H1 (cell line): ENCODE measurements at regions not wholly inside any gene's neighbourhood (a gene's known extent, or its start where the extent isn't known, plus 50 kb on each side); places are given as distances from the start of the nearest gene placed in this dataset.

ENCODE experiments used
- CTCF ChIA-PET: fragments of 300-600 bp; sonication (Branson Sonifier 250); formaldehyde crosslinking; loops from one replicate; lab custom pipeline; 2021; ENCODE audit not compliant: partially characterized antibody; lab: Charles Lee
- POLR2A ChIA-PET: fragments of 300-600 bp; sonication (Branson Sonifier 250); formaldehyde crosslinking; loops from one replicate; lab custom pipeline; 2021; ENCODE audit warnings: inconsistent platforms; ENCODE audit not compliant: partially characterized antibody; lab: Charles Lee
- DNase-seq, 2 experiments: peaks; one replicate each; pipeline versions ENCODE4 v3.0.0 to v3.0.0-alpha.2; 2010 to 2022; ENCODE audit warnings: low spot score in 2 of 2, low read depth in 1 of 2, mixed read lengths in 1 of 2
- FAIRE-seq: peaks from 2 replicates; lab custom pipeline; 2011; peaks lifted over from hg19 to GRCh38; lab: Jason Lieb, UNC
- H2AFZ ChIP-seq: 2 replicates; pipeline ENCODE4 v1.8.1; 2012; ENCODE audit warnings: low read length, inconsistent platforms
- H2AK5ac ChIP-seq: 2 replicates; pipeline ENCODE4 v1.6.1; 2013; ENCODE audit warnings: low read depth, low read length
- H2BK120ac ChIP-seq: replicated peaks from 2 replicates; pipeline ENCODE3; 2013; ENCODE audit warnings: low read depth, low read length, inconsistent platforms
- H2BK12ac ChIP-seq: 2 replicates; pipeline ENCODE4 v1.6.1; 2013; ENCODE audit warnings: low read depth, low read length
- H2BK15ac ChIP-seq: 2 replicates; pipeline ENCODE4 v1.6.1; 2013; ENCODE audit warnings: low read length
- H2BK20ac ChIP-seq: 2 replicates; pipeline ENCODE4 v1.6.1; 2013; ENCODE audit warnings: low read length
- H2BK5ac ChIP-seq: 2 replicates; pipeline ENCODE4 v1.6.1; 2013; ENCODE audit warnings: low read depth, low read length
- H3K14ac ChIP-seq: 2 replicates; pipeline ENCODE4 v1.6.1; 2013; ENCODE audit warnings: inconsistent platforms; ENCODE audit not compliant: insufficient read length
- H3K18ac ChIP-seq: 2 replicates; pipeline ENCODE4 v1.6.1; 2013; ENCODE audit warnings: low read length; ENCODE audit errors: extremely low read depth
- H3K23ac ChIP-seq: 2 replicates; pipeline ENCODE4 v1.6.1; 2013; ENCODE audit warnings: inconsistent platforms; ENCODE audit not compliant: insufficient read length
- H3K23me2 ChIP-seq: 2 replicates; pipeline ENCODE4 v1.6.1; 2013; ENCODE audit warnings: low read depth, low read length
- H3K27ac ChIP-seq: 2 replicates; pipeline ENCODE4 v1.6.1; 2011; ENCODE audit warnings: low read depth, low read length, inconsistent platforms
- H3K27me3 ChIP-seq, 4 experiments: replicated peaks in 1 of 4; 1 replicate in 1 of 4; 2 replicates in 3 of 4; pipeline versions ENCODE4 v1.6.1 to v1.8.1; 2011 to 2013; ENCODE audit warnings: low read length in 3 of 4, mild to moderate bottlenecking in 3 of 4, inconsistent platforms in 2 of 4, mixed read lengths in 2 of 4, moderate library complexity in 1 of 4; ENCODE audit not compliant: control insufficient read depth in 3 of 4, insufficient read depth in 3 of 4; ENCODE audit errors: extremely low read depth in 1 of 4
- H3K36me3 ChIP-seq, 4 experiments: 2 replicates each; pipeline versions ENCODE4 v1.6.1 to v1.8.1; 2011 to 2013; ENCODE audit warnings: mild to moderate bottlenecking in 4 of 4, low read length in 3 of 4, moderate library complexity in 2 of 4, control low read depth in 1 of 4, inconsistent platforms in 1 of 4; ENCODE audit not compliant: insufficient read depth in 4 of 4, control insufficient read depth in 2 of 4
- H3K4ac ChIP-seq: replicated peaks from 2 replicates; pipeline ENCODE3; 2013; ENCODE audit warnings: low read length, low read depth, mixed read lengths, inconsistent platforms; ENCODE audit not compliant: insufficient read length
- H3K4me1 ChIP-seq, 4 experiments: replicated peaks in 1 of 4; 1 replicate in 1 of 4; 2 replicates in 3 of 4; pipeline versions ENCODE4 v1.6.1 to v1.8.1; 2011 to 2013; ENCODE audit warnings: low read length in 3 of 4, inconsistent platforms in 2 of 4, mixed read lengths in 1 of 4; ENCODE audit not compliant: insufficient read depth in 4 of 4, control insufficient read depth in 3 of 4
- H3K4me2 ChIP-seq, 2 experiments: 2 replicates each; pipeline versions ENCODE4 v1.6.1 to v1.8.1; 2011 to 2013; ENCODE audit warnings: low read depth in 2 of 2, low read length in 2 of 2, control low read depth in 1 of 2, inconsistent platforms in 1 of 2, mild to moderate bottlenecking in 1 of 2; ENCODE audit not compliant: insufficient read depth in 1 of 2
- H3K4me3 ChIP-seq, 4 experiments: fragments of 200-600, 300-600 bp in 1 of 4; sonication (generic), shearing (Covaris generic), sonication (Bioruptor Twin) in 1 of 4; 2 replicates each; pipeline versions ENCODE4 v1.5.1 to v1.8.1; 2011 to 2016; ENCODE audit warnings: low read length in 4 of 4, low read depth in 3 of 4, control low read depth in 2 of 4, inconsistent platforms in 2 of 4, mild to moderate bottlenecking in 2 of 4, mixed read lengths in 1 of 4, moderate library complexity in 1 of 4; ENCODE audit not compliant: insufficient read depth in 2 of 4; ENCODE audit errors: extremely low read depth in 1 of 4
- H3K56ac ChIP-seq: replicated peaks from 2 replicates; pipeline ENCODE3; 2013; ENCODE audit warnings: low read depth, mild to moderate bottlenecking, mixed read lengths, low read length, inconsistent platforms; ENCODE audit not compliant: insufficient read length
- H3K79me1 ChIP-seq: 2 replicates; pipeline ENCODE4 v1.6.1; 2013; ENCODE audit warnings: low read depth, low read length, control low read depth
- H3K79me2 ChIP-seq, 2 experiments: 2 replicates each; pipeline versions ENCODE4 v1.6.1 to v1.8.1; 2012 to 2013; ENCODE audit warnings: low read length in 2 of 2, mild to moderate bottlenecking in 2 of 2, inconsistent platforms in 1 of 2; ENCODE audit not compliant: insufficient read depth in 2 of 2, control insufficient read depth in 1 of 2
- H3K9ac ChIP-seq, 4 experiments: replicated peaks in 1 of 4; 1 replicate in 1 of 4; 2 replicates in 3 of 4; pipeline versions ENCODE4 v1.6.1 to v1.8.1; 2011 to 2013; ENCODE audit warnings: low read depth in 3 of 4, low read length in 3 of 4, control low read depth in 2 of 4, mild to moderate bottlenecking in 2 of 4, moderate library complexity in 2 of 4, inconsistent platforms in 1 of 4; ENCODE audit errors: extremely low read depth in 1 of 4
- H3K9me3 ChIP-seq, 2 experiments: 2 replicates each; pipeline versions ENCODE4 v1.6.1 to v1.8.1; 2012 to 2013; ENCODE audit warnings: mild to moderate bottlenecking in 2 of 2, moderate library complexity in 2 of 2, control low read depth in 1 of 2, inconsistent platforms in 1 of 2, low read depth in 1 of 2, low read length in 1 of 2, mixed read lengths in 1 of 2; ENCODE audit not compliant: insufficient read depth in 2 of 2
- H4K20me1 ChIP-seq, 2 experiments: replicated peaks in 1 of 2; 2 replicates each; pipeline versions ENCODE3 to v1.8.1; 2011 to 2013; ENCODE audit warnings: inconsistent platforms in 2 of 2, low read length in 2 of 2, mild to moderate bottlenecking in 1 of 2; ENCODE audit not compliant: insufficient read depth in 2 of 2, control insufficient read depth in 1 of 2
- H4K5ac ChIP-seq: 2 replicates; pipeline ENCODE4 v1.6.1; 2013; ENCODE audit warnings: low read length, low read depth, mixed read lengths, inconsistent platforms; ENCODE audit not compliant: insufficient read length
- H4K8ac ChIP-seq: 2 replicates; pipeline ENCODE4 v1.8.0; 2013; ENCODE audit warnings: mild to moderate bottlenecking, moderate library complexity, low read length, inconsistent platforms; ENCODE audit not compliant: insufficient read depth; ENCODE audit errors: extremely low read depth
- H4K91ac ChIP-seq: replicated peaks from 2 replicates; pipeline ENCODE3; 2013; ENCODE audit warnings: low read length, mixed read lengths, inconsistent platforms; ENCODE audit not compliant: insufficient read length
- BCL11A ChIP-seq, 2 experiments: IDR thresholded peaks; one replicate each; pipeline ENCODE4 v1.6.1; 2011; ENCODE audit warnings: low read depth in 2 of 2, low read length in 2 of 2, mild to moderate bottlenecking in 2 of 2
- CREB1 ChIP-seq: IDR thresholded peaks from 2 replicates; pipeline ENCODE4 v1.6.1; 2012; ENCODE audit warnings: inconsistent platforms
- E2F6 ChIP-seq: IDR thresholded peaks from 2 replicates; pipeline ENCODE4 v1.6.1; 2012; ENCODE audit warnings: inconsistent platforms
- GTF2F1 ChIP-seq: IDR thresholded peaks from 2 replicates; pipeline ENCODE4 v1.6.1; 2012; ENCODE audit warnings: low read depth, low read length, improper control_type of control experiment, borderline replicate concordance
- JUN ChIP-seq: IDR thresholded peaks from 2 replicates; pipeline ENCODE4 v1.6.1; 2011; ENCODE audit warnings: low read depth, mild to moderate bottlenecking, improper control_type of control experiment, low read length
- KDM4A ChIP-seq: IDR thresholded peaks from one replicate; pipeline ENCODE4 v1.7.1; 2012; ENCODE audit warnings: low read depth, mild to moderate bottlenecking, moderate library complexity, low read length, inconsistent platforms; ENCODE audit not compliant: severe bottlenecking
- NRF1 ChIP-seq: IDR thresholded peaks from 2 replicates; pipeline ENCODE4 v1.6.1; 2011; ENCODE audit warnings: mild to moderate bottlenecking, low read depth, low read length, improper control_type of control experiment
- SIN3A ChIP-seq, 2 experiments: IDR thresholded peaks in 1 of 2; conservative IDR thresholded peaks in 1 of 2; 2 replicates each; pipeline ENCODE4 v1.6.1; 2011 to 2012; ENCODE audit warnings: low read length in 2 of 2, improper control_type of control experiment in 1 of 2, low read depth in 1 of 2, mild to moderate bottlenecking in 1 of 2
- TAF7 ChIP-seq: optimal IDR thresholded peaks from 2 replicates; pipeline ENCODE3; 2011; ENCODE audit warnings: low read depth, mild to moderate bottlenecking, inconsistent platforms, low read length, moderate library complexity, borderline replicate concordance
- TEAD4 ChIP-seq: IDR thresholded peaks from 2 replicates; pipeline ENCODE4 v1.6.1; 2012; ENCODE audit warnings: low read depth, low read length, inconsistent platforms, mixed read lengths
- YY1 ChIP-seq: IDR thresholded peaks from 2 replicates; pipeline ENCODE4 v1.6.1; 2011; ENCODE audit warnings: low read depth, mild to moderate bottlenecking, low read length
- WGBS, 2 experiments: shearing (Covaris generic) in 1 of 2; methylation state at CpG; one replicate each; pipeline versions ENCODE4 v1.1.6 to v1.1.7; 2013 to 2015; ENCODE audit warnings: low lambda C conversion rate in 2 of 2, mixed read lengths in 2 of 2, inconsistent platforms in 1 of 2, low coverage in 1 of 2, missing lambda C conversion rate in 1 of 2; ENCODE audit not compliant: insufficient replicate concordance in 2 of 2, insufficient coverage in 1 of 2, insufficient read length in 1 of 2; ENCODE audit errors: extremely low coverage in 1 of 2, missing lambda C conversion rate in 1 of 2; 5-methylcytosine and 5-hydroxymethylcytosine counted together

DNA sequence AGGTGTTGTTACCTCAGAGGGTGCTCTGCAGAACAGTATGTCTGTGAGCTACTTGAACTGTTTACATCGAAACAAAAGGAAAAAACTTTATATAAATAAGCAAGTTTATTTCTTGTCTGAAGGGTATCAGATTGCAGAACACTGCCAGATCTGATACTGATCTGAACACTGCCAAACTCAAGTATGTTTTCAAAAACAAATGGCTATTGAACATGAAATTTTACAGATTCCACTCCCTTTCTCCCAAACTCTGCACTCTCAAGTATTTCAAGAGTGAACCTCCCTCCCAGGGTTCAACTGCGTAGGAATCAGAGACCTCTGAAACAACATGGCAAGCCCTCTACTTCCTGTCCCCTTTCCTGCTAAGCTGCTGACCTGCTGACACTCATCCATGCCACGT, 216.6 kb downstream of the ZNF33B start:
- Histone ChIP-seq H3K9ac (no peak overlapping the region), H3K4me1 (no peaks in the 10 kb centered on the region), H3K14ac (no peak overlapping the region), H3K23me2 (no peaks in the 10 kb centered on the region), H3K23ac (no peak overlapping the region), H2BK5ac (no peak overlapping the region), H3K79me1 (no peaks in the 10 kb centered on the region), H2BK15ac (no peak overlapping the region), H4K91ac (no peak overlapping the region), H4K5ac (no peak overlapping the region), H3K36me3 (no peaks in the 10 kb centered on the region), H2AK5ac (no peak overlapping the region), H3K56ac (no peak overlapping the region), H4K20me1 (no peaks in the 10 kb centered on the region), H3K27me3 (no peaks in the 10 kb centered on the region), H2BK20ac (no peak overlapping the region), H3K18ac (no peak overlapping the region), H3K4me3 (no peak overlapping the region), H3K4ac (no peak overlapping the region), H3K27ac (no peak overlapping the region), H3K4me2 (no peak overlapping the region), H3K9me3 (peaks cover 61 to 78% of the 10 kb centered on the region in 2 experiments), H4K8ac (no peak overlapping the region), H3K79me2 (no peaks in the 10 kb centered on the region), H2BK12ac (no peak overlapping the region), H2AFZ (no peak overlapping the region), H2BK120ac (no peak overlapping the region)
- TF ChIP-seq GTF2F1: no peak
- TF ChIP-seq SIN3A (conservative IDR thresholded peaks at IDR 0.05 in 1 of 2, IDR thresholded peaks at IDR 0.05 in 1 of 2; ENCODE audit: low read depth in 1 of 2, low read length in 2 of 2): no peak
- TF ChIP-seq JUN: no peak
- no peak for TF ChIP-seq BCL11A (IDR thresholded peaks at IDR 0.05; ENCODE audit: low read depth in 2 of 2, low read length in 2 of 2)
- TF ChIP-seq KDM4A: no peak
- no peak for TF ChIP-seq TEAD4
- TF ChIP-seq NRF1: no peak
- TF ChIP-seq E2F6: no peak
- TF ChIP-seq TAF7: no peak
- no peak for TF ChIP-seq CREB1
- TF ChIP-seq YY1: no peak
- no peak for FAIRE-seq
- ChIA-PET CTCF (no interaction called here), POLR2A (no interaction called here)
- DNase-seq: no peak
- whole genome bisulfite sequencing, 2 experiments: 56% methylated on average over 3 of the region's 3 CpGs; no CpG with 5 or more reads in 1 of the 2 experiments
